HUES48 (cell line): ENCODE measurements at regions not wholly inside any gene's neighbourhood (a gene's known extent, or its start where the extent isn't known, plus 50 kb on each side); places are given as distances from the start of the nearest gene placed in this dataset.

ENCODE experiments used
- H3K27ac ChIP-seq: one replicate; pipeline ENCODE4 v1.7.0; 2013; ENCODE audit warnings: low read depth, low read length, inconsistent platforms
- H3K27me3 ChIP-seq: 2 replicates; pipeline ENCODE4 v1.6.1; 2013; ENCODE audit warnings: mild to moderate bottlenecking, low read length; ENCODE audit not compliant: control insufficient read depth, insufficient read depth
- H3K36me3 ChIP-seq: 2 replicates; pipeline ENCODE4 v1.6.1; 2013; ENCODE audit warnings: low read length; ENCODE audit not compliant: control insufficient read depth, insufficient read depth
- H3K4me1 ChIP-seq: 2 replicates; pipeline ENCODE4 v1.6.1; 2013; ENCODE audit warnings: mild to moderate bottlenecking, low read length; ENCODE audit not compliant: control insufficient read depth, insufficient read depth
- H3K4me3 ChIP-seq: 2 replicates; pipeline ENCODE4 v1.5.1; 2013; ENCODE audit warnings: mild to moderate bottlenecking, low read depth, low read length
- H3K9ac ChIP-seq: 2 replicates; pipeline ENCODE4 v1.6.1; 2013; ENCODE audit warnings: mild to moderate bottlenecking, low read depth, low read length, moderate library complexity
- H3K9me3 ChIP-seq: 2 replicates; pipeline ENCODE4 v1.6.1; 2013; ENCODE audit warnings: low read length; ENCODE audit not compliant: control insufficient read depth, insufficient read depth

DNA sequence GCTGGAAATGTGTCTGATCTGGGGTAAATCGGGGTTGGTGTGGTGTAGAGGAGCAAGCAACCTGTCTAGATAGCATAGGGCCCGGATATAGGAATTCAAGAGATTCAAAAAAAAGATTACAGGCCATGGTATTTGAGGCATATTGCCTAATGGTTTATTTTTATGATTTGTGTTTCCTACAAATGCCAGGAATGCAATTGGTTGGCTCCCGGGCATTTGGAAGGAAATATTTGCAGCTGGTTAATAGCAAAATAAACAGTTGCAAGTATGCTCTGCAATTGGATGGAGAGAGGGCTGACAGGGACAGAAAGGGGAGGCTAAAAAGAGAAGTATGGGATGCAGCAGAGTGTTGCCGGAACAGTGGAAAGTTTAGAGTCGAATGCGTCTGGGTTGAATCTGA is 315.6 kb upstream of the ATP2B1 start:
- no peaks in the 10 kb centered on the region for H3K9me3 ChIP-seq
- H3K4me1 ChIP-seq, result no peaks in the 10 kb centered on the region; the same call in 1 of the 2 replicates
- H3K27me3 ChIP-seq, result no peaks in the 10 kb centered on the region
- no peaks in the 10 kb centered on the region for H3K36me3 ChIP-seq
- H3K27ac ChIP-seq, result no peak overlapping the region
- H3K4me3 ChIP-seq, result no peak overlapping the region
- no peak overlapping the region for H3K9ac ChIP-seq

DNA sequence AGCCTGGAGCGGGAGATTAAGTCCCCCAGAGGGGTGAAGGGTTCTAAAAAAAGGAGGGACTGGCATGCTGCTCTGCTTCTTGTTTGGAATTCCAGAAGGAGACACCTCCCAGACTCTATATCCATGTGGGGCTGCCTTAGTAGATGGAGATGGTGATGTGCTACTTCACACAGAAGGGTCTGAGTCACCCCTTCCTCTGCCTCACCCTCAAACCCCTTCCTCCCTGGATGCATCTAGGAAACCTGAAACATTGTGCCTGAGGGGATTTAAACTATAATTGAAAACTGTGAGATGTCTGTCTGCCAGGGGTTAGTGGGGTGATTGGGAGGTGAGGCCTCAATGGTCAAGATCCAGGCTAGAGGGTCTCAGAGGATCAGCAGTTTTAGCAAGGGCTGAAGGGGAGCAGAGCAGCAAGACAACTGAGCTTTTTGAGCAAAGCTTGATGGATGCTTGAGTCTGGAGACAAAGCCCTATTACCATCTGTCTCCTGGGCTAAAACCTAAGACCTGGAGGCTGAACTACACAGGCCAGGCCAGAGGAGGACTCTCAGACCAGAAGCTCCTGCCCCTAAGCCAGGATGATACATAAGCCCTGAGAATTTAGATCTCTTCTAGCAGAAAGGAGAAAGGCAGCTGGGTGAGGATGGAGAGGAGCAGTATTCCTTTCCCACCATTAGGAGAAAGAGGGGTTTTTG is 314.7 kb upstream of the ATP2B1 start:
- H3K27me3 ChIP-seq, result no peaks in the 10 kb centered on the region
- H3K4me3 ChIP-seq, result no peak overlapping the region
- H3K4me1 ChIP-seq, result no peaks in the 10 kb centered on the region; the same call in 1 of the 2 replicates
- H3K27ac ChIP-seq, result no peak overlapping the region
- H3K9ac ChIP-seq, result no peak overlapping the region
- H3K36me3 ChIP-seq, result no peaks in the 10 kb centered on the region
- no peaks in the 10 kb centered on the region for H3K9me3 ChIP-seq

DNA sequence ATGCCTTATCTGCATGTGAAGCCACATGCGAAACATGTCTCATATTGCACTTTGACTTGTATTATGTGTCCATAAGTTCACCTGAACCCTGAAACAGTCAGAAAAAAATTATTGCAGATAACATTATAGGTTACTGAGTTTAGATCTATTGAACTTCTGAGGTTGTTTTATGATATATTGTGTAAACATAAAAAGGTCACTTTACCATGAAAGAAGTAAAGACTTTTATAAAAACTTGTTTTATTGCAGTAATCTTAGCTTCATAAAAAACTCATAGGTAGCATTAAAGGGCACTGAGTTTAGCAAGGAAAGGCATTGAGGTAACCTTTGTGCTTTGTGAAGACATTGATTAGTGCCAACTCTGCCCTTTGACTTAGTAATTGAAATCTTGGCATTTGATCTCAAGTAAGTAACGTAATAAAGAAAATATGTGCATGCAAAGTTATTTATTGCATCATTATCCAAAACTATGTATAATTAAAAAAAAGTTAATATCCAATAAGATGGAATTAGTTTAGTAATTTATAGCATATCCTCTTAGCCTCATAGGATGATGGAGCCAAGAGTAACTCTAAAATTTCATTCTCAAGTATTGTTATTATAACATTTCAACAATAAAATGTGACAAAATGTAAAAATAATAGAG is 313.3 kb upstream of the ATP2B1 start:
- no peaks in the 10 kb centered on the region for H3K36me3 ChIP-seq
- no peak overlapping the region for H3K4me3 ChIP-seq
- no peak overlapping the region for H3K27ac ChIP-seq
- no peak overlapping the region for H3K9ac ChIP-seq
- H3K9me3 ChIP-seq, result no peaks in the 10 kb centered on the region
- H3K4me1 ChIP-seq, result no peaks in the 10 kb centered on the region; the same call in 1 of the 2 replicates
- H3K27me3 ChIP-seq, result no peaks in the 10 kb centered on the region

DNA sequence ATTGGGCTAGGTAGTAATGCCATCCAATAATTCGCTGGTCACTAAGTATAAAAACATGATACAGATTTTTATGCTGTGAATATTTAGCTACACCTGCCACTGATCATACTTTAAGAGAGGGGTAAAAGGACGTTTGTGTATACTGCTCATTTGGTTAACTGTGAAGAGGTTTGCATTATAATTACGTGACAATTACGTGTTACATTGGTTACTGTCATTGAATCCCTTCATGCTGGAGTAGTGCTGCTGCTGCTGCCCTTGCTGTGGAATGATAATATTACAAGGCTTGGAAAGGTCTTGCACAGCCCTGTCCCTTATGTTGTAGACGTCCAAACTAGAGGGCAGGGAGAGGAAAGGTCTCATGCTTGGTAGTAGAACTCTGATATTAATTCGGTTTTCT is 312.2 kb upstream of the ATP2B1 start:
- H3K4me3 ChIP-seq, result no peak overlapping the region
- H3K27ac ChIP-seq, result no peak overlapping the region
- no peaks in the 10 kb centered on the region for H3K27me3 ChIP-seq
- no peaks in the 10 kb centered on the region; the same call in 1 of the 2 replicates for H3K4me1 ChIP-seq
- H3K9me3 ChIP-seq, result no peaks in the 10 kb centered on the region
- no peaks in the 10 kb centered on the region for H3K36me3 ChIP-seq
- no peak overlapping the region for H3K9ac ChIP-seq

DNA sequence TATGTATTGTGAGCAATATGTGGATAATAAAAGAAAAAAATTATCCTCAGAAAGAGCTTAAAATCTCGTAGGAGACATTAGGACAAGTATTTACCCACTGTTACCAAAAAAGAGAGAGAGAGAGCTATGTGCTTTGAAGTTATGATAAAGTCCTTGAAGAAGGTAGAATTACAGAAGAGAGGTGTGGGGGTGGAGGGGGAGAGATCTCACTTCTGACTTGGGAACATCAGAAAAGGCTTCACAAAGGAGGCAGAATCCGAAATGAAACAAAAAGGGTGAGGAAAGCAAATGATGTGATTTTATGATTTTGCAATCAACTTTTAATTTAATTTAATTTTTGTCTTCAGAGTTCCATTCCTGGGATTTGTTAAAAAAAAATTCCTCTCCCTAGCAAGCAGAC is 311.8 kb upstream of the ATP2B1 start:
- Histone ChIP-seq H3K4me3 (no peak overlapping the region), H3K9ac (no peak overlapping the region), H3K36me3 (no peaks in the 10 kb centered on the region), H3K4me1 (no peaks in the 10 kb centered on the region; the same call in 1 of the 2 replicates), H3K27me3 (no peaks in the 10 kb centered on the region), H3K27ac (no peak overlapping the region), H3K9me3 (no peaks in the 10 kb centered on the region)

DNA sequence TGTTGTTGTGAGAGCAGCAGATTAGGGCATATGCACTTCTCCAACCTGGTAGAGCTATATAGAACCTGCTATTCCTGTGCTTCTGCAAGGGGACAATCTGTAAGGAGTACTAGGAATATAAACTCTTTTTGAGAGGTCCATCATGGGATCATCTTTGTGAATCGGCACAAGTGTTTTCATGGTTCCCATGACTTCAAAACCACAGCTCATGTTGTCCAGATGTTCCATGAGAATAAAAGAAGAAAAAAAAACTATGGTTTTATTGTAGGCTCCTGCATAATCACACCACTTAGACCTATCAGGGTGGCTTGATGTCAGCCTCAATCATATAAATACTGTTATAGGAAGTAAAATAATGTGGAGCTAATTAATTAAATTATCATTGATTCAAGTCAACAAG is 311.4 kb upstream of the ATP2B1 start:
- Histone ChIP-seq H3K27me3 (no peaks in the 10 kb centered on the region), H3K4me3 (no peak overlapping the region), H3K27ac (no peak overlapping the region), H3K9ac (no peak overlapping the region), H3K4me1 (no peaks in the 10 kb centered on the region; the same call in 1 of the 2 replicates), H3K9me3 (no peaks in the 10 kb centered on the region), H3K36me3 (no peaks in the 10 kb centered on the region)

DNA sequence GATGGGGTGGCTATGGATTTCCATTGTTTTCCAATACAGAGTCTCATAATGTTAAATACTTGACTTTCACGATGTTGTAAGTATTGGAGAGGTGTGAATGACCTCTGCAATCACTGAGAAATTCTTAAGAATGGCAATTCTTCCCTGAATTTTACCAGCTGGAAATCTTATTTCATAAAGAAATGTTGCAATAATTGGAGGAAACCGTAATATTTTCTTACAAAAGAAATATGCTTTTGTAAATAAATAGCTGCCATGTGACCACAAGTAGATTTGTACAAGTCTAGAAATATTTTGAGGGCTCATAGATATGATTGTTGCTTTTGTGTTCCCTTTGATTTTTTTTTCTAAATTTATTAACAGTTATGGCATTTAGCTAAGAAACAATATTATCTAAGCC is 308.7 kb upstream of the ATP2B1 start:
- no peak overlapping the region for H3K9ac ChIP-seq
- no peaks in the 10 kb centered on the region; the same call in 1 of the 2 replicates for H3K4me1 ChIP-seq

DNA sequence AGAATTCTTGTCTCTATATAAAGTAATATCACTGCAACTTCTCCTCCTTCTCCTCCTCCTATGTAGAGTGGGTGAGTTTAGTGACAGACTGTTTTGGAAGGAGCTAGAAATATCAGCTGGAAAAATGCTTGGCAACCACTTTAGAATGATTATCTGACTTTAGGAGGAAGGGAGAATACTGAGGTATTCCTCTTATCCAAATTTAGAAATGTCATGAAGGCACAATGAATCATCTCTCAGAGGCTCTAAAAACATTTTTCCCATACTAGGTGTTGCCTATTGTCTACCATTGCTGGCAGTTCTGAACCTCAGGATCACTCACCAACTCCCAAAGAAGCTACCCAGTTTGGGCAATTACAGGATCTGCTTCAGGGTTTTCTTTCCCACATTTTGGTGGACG is 306.6 kb upstream of the ATP2B1 start:
- Histone ChIP-seq H3K36me3 (no peaks in the 10 kb centered on the region), H3K27me3 (no peaks in the 10 kb centered on the region), H3K27ac (no peak overlapping the region)

More for the DNA sequence above, 308.7 kb upstream of the ATP2B1 start:
- H3K9me3 ChIP-seq, result no peaks in the 10 kb centered on the region
- no peaks in the 10 kb centered on the region for H3K36me3 ChIP-seq
- H3K4me3 ChIP-seq, result no peak overlapping the region
- no peak overlapping the region for H3K27ac ChIP-seq
- no peaks in the 10 kb centered on the region for H3K27me3 ChIP-seq

DNA sequence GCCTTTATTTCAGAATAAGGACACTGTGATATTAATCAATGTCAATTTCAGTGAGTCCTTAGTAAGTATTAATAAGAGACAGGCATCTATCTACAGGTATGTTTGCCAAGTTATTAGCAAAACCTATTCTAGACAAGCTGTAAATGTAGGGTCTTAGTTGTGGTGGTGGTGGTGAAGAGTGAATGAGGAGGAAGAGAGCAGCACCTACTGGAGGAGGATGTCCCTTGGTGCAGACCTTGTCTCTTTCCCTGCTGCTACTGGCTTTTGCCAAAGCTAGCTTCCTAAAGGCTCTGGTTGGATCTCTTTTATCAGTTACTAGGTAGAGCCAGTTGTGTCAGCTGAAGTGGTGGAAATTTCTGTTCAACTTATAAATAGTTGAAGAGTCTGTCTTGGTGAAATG is 304.8 kb upstream of the ATP2B1 start:
- H3K9ac ChIP-seq, result no peak overlapping the region
- H3K4me1 ChIP-seq, result no peaks in the 10 kb centered on the region
- H3K27ac ChIP-seq, result no peak overlapping the region
- H3K9me3 ChIP-seq, result no peaks in the 10 kb centered on the region
- H3K27me3 ChIP-seq, result no peaks in the 10 kb centered on the region
- H3K4me3 ChIP-seq, result no peak overlapping the region
- H3K36me3 ChIP-seq, result no peaks in the 10 kb centered on the region

More for the DNA sequence above, 306.6 kb upstream of the ATP2B1 start:
- Histone ChIP-seq H3K9ac (no peak overlapping the region), H3K4me1 (no peaks in the 10 kb centered on the region), H3K9me3 (no peaks in the 10 kb centered on the region), H3K4me3 (no peak overlapping the region)

DNA sequence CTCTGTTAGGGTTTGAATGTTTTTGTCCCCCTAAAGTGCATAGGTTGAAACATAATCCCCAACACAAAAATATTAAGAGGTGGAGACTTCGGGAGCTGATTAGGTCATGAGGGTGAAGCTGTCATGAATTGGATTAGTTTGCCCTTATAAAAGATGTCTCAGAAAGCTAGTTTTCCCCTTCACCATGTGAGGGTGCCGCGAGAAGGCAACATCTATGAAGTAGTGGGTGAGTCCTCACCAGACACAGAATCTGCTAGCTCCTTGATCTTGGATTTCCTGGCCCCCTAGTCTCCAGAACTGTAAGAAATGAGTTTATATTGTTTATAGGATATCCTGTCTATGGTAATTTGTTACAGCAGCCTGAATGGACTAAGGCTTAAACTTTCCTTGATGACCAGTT is 301.5 kb upstream of the ATP2B1 start:
- H3K27ac ChIP-seq, result no peak overlapping the region
- H3K9me3 ChIP-seq, result no peaks in the 10 kb centered on the region
- no peaks in the 10 kb centered on the region for H3K36me3 ChIP-seq
- H3K4me3 ChIP-seq, result no peak overlapping the region
- H3K27me3 ChIP-seq, result no peaks in the 10 kb centered on the region
- no peak overlapping the region for H3K9ac ChIP-seq
- no peaks in the 10 kb centered on the region for H3K4me1 ChIP-seq

DNA sequence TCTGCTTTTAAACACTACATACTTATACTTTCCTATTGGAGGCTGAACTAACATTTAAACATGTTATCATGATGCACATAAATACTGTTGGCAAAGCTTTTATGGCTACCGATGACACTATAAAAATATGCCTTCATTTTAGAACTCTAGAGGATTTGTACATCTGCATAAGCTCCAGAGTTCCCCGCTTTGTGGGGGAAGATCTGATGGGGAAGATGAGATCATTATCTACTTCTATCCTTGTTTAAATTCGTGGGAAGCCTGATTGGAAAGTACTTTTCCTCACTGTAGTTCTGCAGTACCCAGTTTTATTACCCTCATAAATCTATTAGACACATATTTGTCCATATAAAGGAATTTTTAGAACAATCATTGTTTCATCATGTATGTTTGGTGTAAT is 299.6 kb upstream of the ATP2B1 start:
- H3K4me3 ChIP-seq, result no peak overlapping the region
- no peak overlapping the region for H3K9ac ChIP-seq
- peaks cover 16% of the 10 kb centered on the region; the same call in 1 of the 2 replicates for H3K4me1 ChIP-seq
- H3K27me3 ChIP-seq, result no peaks in the 10 kb centered on the region
- no peaks in the 10 kb centered on the region for H3K36me3 ChIP-seq
- H3K9me3 ChIP-seq, result no peaks in the 10 kb centered on the region
- no peak overlapping the region for H3K27ac ChIP-seq
